Thyroid gland (tissue), 4 donors: ENCODE measurements at regions not wholly inside any gene's neighbourhood (a gene's known extent, or its start where the extent isn't known, plus 50 kb on each side); places are given as distances from the start of the nearest gene placed in this dataset.

ENCODE experiments used
- DNase-seq, 2 donors: peaks; one replicate each; pipeline ENCODE4 v3.0.0-alpha.2; 2019
- H3K27ac ChIP-seq, 3 donors: fragments of 200-600 bp; sonication (generic); 1 replicate in 2 of 3; 2 replicates in 1 of 3; pipeline ENCODE4 v1.5.1; 2016 to 2019; ENCODE audit warnings: mild to moderate bottlenecking in 1 of 3, moderate library complexity in 1 of 3
- H3K27me3 ChIP-seq: fragments of 200-600 bp; sonication (generic); one replicate; pipeline ENCODE4 v1.5.1; 2019
- H3K36me3 ChIP-seq, 2 donors: fragments of 200-600 bp; sonication (generic); one replicate each; pipeline ENCODE4 v1.5.1; 2016 to 2019
- H3K4me1 ChIP-seq, 2 donors: fragments of 200-600 bp; sonication (generic); one replicate each; pipeline ENCODE4 v1.5.1; 2017 to 2019
- H3K4me3 ChIP-seq, 3 donors: fragments of 200-600 bp; sonication (generic); replicated peaks in 1 of 3; 1 replicate in 2 of 3; 2 replicates in 1 of 3; pipeline ENCODE4 v1.5.1; 2016; ENCODE audit warnings: mild to moderate bottlenecking in 1 of 3
- H3K9me3 ChIP-seq: fragments of 200-600 bp; sonication (generic); one replicate; pipeline ENCODE4 v1.5.1; 2017
- CTCF ChIP-seq, 6 experiments: fragments of 200-600 bp in 3 of 6; fragments of 450-650 bp in 3 of 6; sonication (generic) in 3 of 6; IDR thresholded peaks; one replicate each; pipeline ENCODE4 v1.5.1; 2016 to 2019; ENCODE audit warnings: antibody characterized with exemption in 6 of 6, mild to moderate bottlenecking in 2 of 6, inconsistent platforms in 1 of 6, moderate library complexity in 1 of 6
- POLR2A ChIP-seq, 2 donors: fragments of 450-650 bp; IDR thresholded peaks; one replicate each; pipeline ENCODE4 v1.6.1; 2017; ENCODE audit warnings: antibody characterized with exemption in 2 of 2, mild to moderate bottlenecking in 2 of 2, moderate library complexity in 1 of 2
- WGBS, 2 donors: methylation state at CpG; one replicate each; pipeline ENCODE4 v1.1.5; 2017; 5-methylcytosine and 5-hydroxymethylcytosine counted together
- intact Hi-C: fragments of 100-400 bp; cut with DNase I; formaldehyde crosslinking; loops from one replicate; pipeline ENCODE4 v1.15.1; 2023

- 63 to 69% methylated on average over 6 of the region's 6 CpGs for WGBS, 2 donors
- intact Hi-C loops = no loop called here
- H3K9me3 ChIP-seq = no peaks in the 10 kb centered on the region
- DNase-seq = no peak
- no peaks in the 10 kb centered on the region for H3K36me3 ChIP-seq
- no peak for TF ChIP-seq POLR2A (IDR thresholded peaks at IDR 0.05)
- no peak for TF ChIP-seq CTCF (IDR thresholded peaks at IDR 0.05)
- no peak overlapping the region for H3K4me3 ChIP-seq
- no peaks in the 10 kb centered on the region for H3K27me3 ChIP-seq
- no peak overlapping the region for H3K27ac ChIP-seq
- no peaks in the 10 kb centered on the region for H3K4me1 ChIP-seq
Observed at GRCh38 chr4:165610679-165611437, 232.1 kb downstream of the CPE start.

DNA sequence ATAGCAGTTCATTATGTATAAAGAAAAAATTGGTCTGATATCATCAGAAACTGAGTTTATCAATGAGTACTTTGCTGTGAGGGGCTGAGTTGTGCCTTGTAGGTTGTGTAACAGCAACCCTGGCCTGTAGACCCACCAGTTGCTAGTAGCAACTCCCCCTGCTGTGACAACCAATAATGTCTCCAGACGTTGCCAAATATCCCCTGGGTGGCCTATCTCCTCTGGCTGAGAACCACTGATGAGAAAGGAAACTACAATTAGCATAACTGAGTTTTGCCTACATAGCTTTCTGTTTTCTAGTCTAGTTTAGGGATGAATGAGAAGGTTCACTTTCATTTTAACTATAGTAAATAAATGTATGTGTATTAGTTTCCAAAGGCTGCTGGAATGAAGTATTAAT is 234.1 kb downstream of the CPE start:
- Histone ChIP-seq H3K4me3 (no peak overlapping the region), H3K27me3 (no peaks in the 10 kb centered on the region), H3K4me1 (no peaks in the 10 kb centered on the region), H3K9me3 (no peaks in the 10 kb centered on the region), H3K27ac (no peak overlapping the region), H3K36me3 (no peaks in the 10 kb centered on the region)
- DNase-seq = no peak
- intact Hi-C loops = no loop called here
- TF ChIP-seq CTCF (IDR thresholded peaks at IDR 0.05) (no peak), POLR2A (IDR thresholded peaks at IDR 0.05) (no peak)
- 14 to 47% methylated on average over 1 of the region's 1 CpG for WGBS, 2 donors

- DNase-seq = no peak
- no peaks in the 10 kb centered on the region for H3K27me3 ChIP-seq
- H3K4me1 ChIP-seq = no peaks in the 10 kb centered on the region
- intact Hi-C loops = no loop called here
- H3K27ac ChIP-seq = no peak overlapping the region
- TF ChIP-seq CTCF (IDR thresholded peaks at IDR 0.05) (no peak), POLR2A (IDR thresholded peaks at IDR 0.05) (no peak)
- no peaks in the 10 kb centered on the region for H3K9me3 ChIP-seq
- WGBS, 2 donors = 93 to 95% methylated on average over 2 of the region's 2 CpGs
- no peaks in the 10 kb centered on the region for H3K36me3 ChIP-seq
- no peak overlapping the region for H3K4me3 ChIP-seq
Observed at GRCh38 chr4:165613581-165613980, 234.8 kb downstream of the CPE start.

- intact Hi-C loops = no loop called here
Observed at GRCh38 chr4:165620913-165621312, 242.1 kb downstream of the CPE start.

More at GRCh38 chr4:165620913-165621312, 242.1 kb downstream of the CPE start:
- DNase-seq = no peak
- TF ChIP-seq POLR2A (IDR thresholded peaks at IDR 0.05) (no peak), CTCF (IDR thresholded peaks at IDR 0.05) (no peak)
- no peaks in the 10 kb centered on the region for H3K36me3 ChIP-seq
- WGBS, 2 donors = 89 to 90% methylated on average over 3 of the region's 3 CpGs
- no peaks in the 10 kb centered on the region for H3K27me3 ChIP-seq
- no peaks in the 10 kb centered on the region for H3K4me1 ChIP-seq
- H3K9me3 ChIP-seq = no peaks in the 10 kb centered on the region
- H3K27ac ChIP-seq = no peak overlapping the region
- H3K4me3 ChIP-seq = no peak overlapping the region
